ENCODE measurements at regions not wholly inside any gene's neighbourhood (a gene's known extent, or its start where the extent isn't known, plus 50 kb on each side); places are given as distances from the start of the nearest gene placed in this dataset.

DNA sequence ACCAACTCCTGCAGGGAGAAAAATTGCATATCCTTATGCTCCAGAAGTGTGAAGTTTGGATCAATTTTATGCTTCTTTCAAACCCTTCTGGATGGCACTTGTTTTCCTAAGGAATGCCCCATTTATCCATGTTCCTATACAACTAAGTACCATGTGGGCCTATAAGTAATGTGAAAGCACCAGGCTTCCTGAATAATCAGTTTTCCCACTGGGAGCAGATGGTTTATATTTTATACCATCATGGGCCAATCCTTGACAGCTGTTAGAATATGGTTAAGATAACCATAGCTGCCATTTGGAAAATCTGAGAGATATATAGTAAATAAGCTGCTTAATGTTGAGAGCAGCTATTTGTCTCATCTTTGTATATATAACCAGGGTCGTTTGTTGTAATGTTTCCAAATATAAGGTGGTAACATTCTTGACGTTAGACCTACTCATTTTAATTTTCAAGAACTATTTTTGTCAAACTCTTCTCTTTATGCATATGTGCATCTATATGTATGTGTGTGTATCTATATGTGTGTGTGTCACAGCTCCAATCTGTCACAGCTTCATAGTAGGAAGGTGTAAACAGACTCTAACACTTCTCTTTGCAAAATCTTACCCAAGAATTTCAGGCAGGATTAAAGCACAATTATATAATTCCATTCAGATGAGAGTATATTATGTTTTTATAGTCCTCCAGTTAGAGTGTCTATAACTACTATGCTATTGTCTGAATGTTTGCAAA is 458.7 kb upstream of the GCFC2 start:
- TF ChIP-seq POLR2A (IDR thresholded peaks at IDR 0.05) = no peak
- TF ChIP-seq CTCF (IDR thresholded peaks at IDR 0.05) = no peak
